ENCODE measurements at regions not wholly inside any gene's neighbourhood (a gene's known extent, or its start where the extent isn't known, plus 50 kb on each side); places are given as distances from the start of the nearest gene placed in this dataset.
"Not testable (repeated sequence)": the region's sequence is repeated elsewhere in the genome, so short reads cannot be mapped to it uniquely, and the experiment has no call there.

- intact Hi-C loops (cut with micrococcal nuclease), result no loop called here
Measured at GRCh38 chr5:104967806-104968410, 1405.3 kb upstream of the NUDT12 start.

- intact Hi-C loops (cut with micrococcal nuclease), result no loop called here
Measured at GRCh38 chr5:104965006-104965405, 1402.4 kb upstream of the NUDT12 start.

- intact Hi-C loops (cut with micrococcal nuclease), result no loop called here
Measured at GRCh38 chr5:104955479-104955878, 1392.9 kb upstream of the NUDT12 start.

GRCh38 chr5:104952876-104953275 is 1390.3 kb upstream of the NUDT12 start:
- intact Hi-C loops (cut with micrococcal nuclease), result no loop called here

GRCh38 chr5:104951829-104952228 is 1389.2 kb upstream of the NUDT12 start:
- intact Hi-C loops (cut with micrococcal nuclease), result no loop called here

GRCh38 chr5:104947076-104947475 is 1384.5 kb upstream of the NUDT12 start:
- intact Hi-C loops (cut with micrococcal nuclease), result no loop called here

GRCh38 chr5:104942735-104943134 is 1380.1 kb upstream of the NUDT12 start:
- intact Hi-C loops (cut with micrococcal nuclease), result no loop called here

GRCh38 chr5:104941030-104941645 is 1378.5 kb upstream of the NUDT12 start:
- intact Hi-C loops (cut with micrococcal nuclease), result no loop called here

- intact Hi-C loops (cut with micrococcal nuclease), result no loop called here
Measured at GRCh38 chr5:104937598-104937997, 1375.0 kb upstream of the NUDT12 start.

GRCh38 chr5:104932431-104932830 is 1369.8 kb upstream of the NUDT12 start:
- intact Hi-C loops (cut with micrococcal nuclease), result no loop called here

GRCh38 chr5:104928906-104929520 is 1366.4 kb upstream of the NUDT12 start:
- intact Hi-C loops (cut with micrococcal nuclease), result no loop called here

- intact Hi-C loops (cut with micrococcal nuclease), result no loop called here
Measured at GRCh38 chr5:104915226-104915625, 1352.6 kb upstream of the NUDT12 start.

GRCh38 chr5:104914536-104915070 is 1352.0 kb upstream of the NUDT12 start:
- intact Hi-C loops (cut with micrococcal nuclease), result no loop called here

GRCh38 chr5:104913841-104914281 is 1351.3 kb upstream of the NUDT12 start:
- intact Hi-C loops (cut with micrococcal nuclease), result no loop called here

GRCh38 chr5:104909803-104910202 is 1347.2 kb upstream of the NUDT12 start:
- intact Hi-C loops (cut with micrococcal nuclease), result no loop called here

- intact Hi-C loops (cut with micrococcal nuclease), result no loop called here
Measured at GRCh38 chr5:104904561-104904960, 1342.0 kb upstream of the NUDT12 start.

- intact Hi-C loops (cut with micrococcal nuclease), result no loop called here
Measured at GRCh38 chr5:104903941-104904340, 1341.4 kb upstream of the NUDT12 start.

- intact Hi-C loops (cut with micrococcal nuclease), result no loop called here
Measured at GRCh38 chr5:104891596-104891995, 1329.0 kb upstream of the NUDT12 start.

- intact Hi-C loops (cut with micrococcal nuclease), result no loop called here
Measured at GRCh38 chr5:104890767-104891166, 1328.2 kb upstream of the NUDT12 start.

GRCh38 chr5:104859437-104859836 is 1296.8 kb upstream of the NUDT12 start:
- intact Hi-C loops (cut with micrococcal nuclease), result no loop called here

- intact Hi-C loops (cut with micrococcal nuclease), result not testable (repeated sequence)
Measured at GRCh38 chr5:104852099-104852498, 1289.5 kb upstream of the NUDT12 start.

- intact Hi-C loops (cut with micrococcal nuclease), result no loop called here
Measured at GRCh38 chr5:104845541-104845940, 1283.0 kb upstream of the NUDT12 start.

GRCh38 chr5:104843822-104844221 is 1281.2 kb upstream of the NUDT12 start:
- intact Hi-C loops (cut with micrococcal nuclease), result no loop called here
